Fibroblast of skin of back (primary cell): ENCODE measurements at regions not wholly inside any gene's neighbourhood (a gene's known extent, or its start where the extent isn't known, plus 50 kb on each side); places are given as distances from the start of the nearest gene placed in this dataset.
A peak's percentile ranks its signal among the peaks of the same experiment; 100 is the strongest.
"Not testable (repeated sequence)": the region's sequence is repeated elsewhere in the genome, so short reads cannot be mapped to it uniquely, and the experiment has no call there.

Experiments used
- DNase-seq: peaks from one replicate; pipeline ENCODE4 v3.0.0-alpha.2; 2013

GRCh38 chr1:67947114-67947513 lies 103.3 kb downstream of the DIRAS3 start:
- DNase-seq: no peak

- peak; percentile 30 for DNase-seq
These were observed 104.6 kb downstream of the DIRAS3 start for GRCh38 chr1:67945733-67946374.

- DNase-seq: no peak
These were observed 108.2 kb downstream of the DIRAS3 start for GRCh38 chr1:67942274-67942673.

GRCh38 chr1:67941746-67942145 lies 108.5 kb upstream of the GNG12 start:
- DNase-seq: no peak

- DNase-seq: no peak
These were observed 107.9 kb upstream of the GNG12 start for GRCh38 chr1:67941155-67941554.

GRCh38 chr1:67939942-67940341 lies 106.7 kb upstream of the GNG12 start:
- no peak for DNase-seq

- DNase-seq: no peak
These were observed 106.0 kb upstream of the GNG12 start for GRCh38 chr1:67939186-67939743.

- DNase-seq: no peak
These were observed 104.4 kb upstream of the GNG12 start for GRCh38 chr1:67937651-67938050.

- DNase-seq: no peak
These were observed 103.7 kb upstream of the GNG12 start for GRCh38 chr1:67937010-67937409.

- DNase-seq: no peak
These were observed 102.3 kb upstream of the GNG12 start for GRCh38 chr1:67935560-67935959.

- no peak for DNase-seq
These were observed 97.9 kb upstream of the GNG12 start for GRCh38 chr1:67931198-67931597.

- no peak for DNase-seq
These were observed 89.8 kb upstream of the GNG12 start for GRCh38 chr1:67923074-67923473.

GRCh38 chr1:67921725-67922489 lies 88.6 kb upstream of the GNG12 start:
- DNase-seq: no peak

- no peak for DNase-seq
These were observed 86.2 kb upstream of the GNG12 start for GRCh38 chr1:67919274-67920072.

GRCh38 chr1:67918067-67918466 lies 84.8 kb upstream of the GNG12 start:
- no peak for DNase-seq

GRCh38 chr1:67917006-67917405 lies 83.7 kb upstream of the GNG12 start:
- no peak for DNase-seq

GRCh38 chr1:67916140-67916886 lies 83.0 kb upstream of the GNG12 start:
- no peak for DNase-seq

- DNase-seq: no peak
These were observed 76.5 kb upstream of the GNG12 start for GRCh38 chr1:67909776-67910175.

- DNase-seq: no peak
These were observed 75.1 kb upstream of the GNG12 start for GRCh38 chr1:67908250-67908936.

- not testable (repeated sequence) for DNase-seq
These were observed 74.2 kb upstream of the GNG12 start for GRCh38 chr1:67907467-67907866.

GRCh38 chr1:67906015-67906414 lies 72.7 kb upstream of the GNG12 start:
- not testable (repeated sequence) for DNase-seq
